HCEC 1CT (cell line): ENCODE measurements at regions not wholly inside any gene's neighbourhood (a gene's known extent, or its start where the extent isn't known, plus 50 kb on each side); places are given as distances from the start of the nearest gene placed in this dataset.

Source experiments
- DNase-seq: peaks from one replicate; pipeline ENCODE4 v3.0.0-alpha.2; 2017

GRCh38 chrX:116226665-116227484 lies 56.3 kb downstream of the AGTR2 start:
- DNase-seq = no peak

DNA sequence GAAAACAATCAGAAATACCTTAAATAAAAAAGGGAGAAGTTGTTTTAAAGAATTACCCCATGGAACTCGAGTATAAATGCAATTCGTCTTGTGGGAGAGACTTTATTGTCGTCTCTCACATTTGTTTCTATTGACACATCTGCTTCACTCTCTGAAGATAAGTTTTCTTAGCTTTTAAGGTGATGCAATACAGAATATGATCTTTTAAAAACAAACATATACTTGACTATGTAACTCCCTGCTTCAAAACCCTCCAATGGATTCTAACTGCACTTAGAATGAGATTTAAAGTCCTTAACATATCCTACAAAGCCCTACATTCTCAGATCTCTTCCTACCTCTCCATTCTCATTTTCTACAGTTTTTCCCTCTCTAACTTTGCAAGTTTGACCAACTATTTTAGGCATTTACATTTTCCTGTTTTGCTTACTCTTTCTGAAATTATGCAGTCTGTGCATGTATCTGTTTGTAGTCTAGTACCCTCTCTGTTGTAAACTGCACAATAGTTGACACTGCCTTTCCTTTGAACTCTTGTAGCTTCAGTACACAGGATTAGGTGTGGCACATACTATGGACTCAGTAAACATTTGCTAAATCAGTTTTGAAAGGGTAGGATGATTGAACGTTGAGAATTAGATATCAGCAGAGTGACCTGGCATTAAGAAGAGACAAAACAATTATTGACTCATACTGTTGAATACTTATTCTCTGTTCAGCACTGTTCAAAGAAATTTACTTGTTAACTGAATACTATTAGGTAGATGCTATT lies 59.8 kb downstream of the AGTR2 start:
- peak; percentile 0 for DNase-seq

GRCh38 chrX:116232833-116233232 lies 62.3 kb downstream of the AGTR2 start:
- peak; percentile 77 for DNase-seq

DNA sequence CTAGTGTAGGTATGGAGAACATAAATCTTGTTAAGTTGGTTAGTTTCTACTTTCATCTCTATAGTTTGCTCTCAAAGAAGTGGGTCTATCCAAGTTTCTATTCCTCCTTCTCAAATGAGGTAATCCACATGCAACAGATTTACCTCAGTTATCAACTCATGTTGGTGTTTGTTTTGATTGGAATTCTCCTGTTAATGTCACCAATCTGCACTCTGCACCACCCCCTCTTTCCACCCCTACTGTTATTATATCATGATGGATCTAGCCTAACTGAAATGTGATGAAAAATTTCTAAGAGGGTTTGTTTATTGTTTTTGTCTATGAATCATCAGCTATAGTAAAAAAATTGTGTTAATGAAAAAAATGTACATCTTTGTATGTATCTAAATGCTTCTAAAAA lies 66.1 kb downstream of the AGTR2 start:
- peak; percentile 36 for DNase-seq

GRCh38 chrX:116238093-116238492 lies 67.5 kb downstream of the AGTR2 start:
- no peak for DNase-seq

DNA sequence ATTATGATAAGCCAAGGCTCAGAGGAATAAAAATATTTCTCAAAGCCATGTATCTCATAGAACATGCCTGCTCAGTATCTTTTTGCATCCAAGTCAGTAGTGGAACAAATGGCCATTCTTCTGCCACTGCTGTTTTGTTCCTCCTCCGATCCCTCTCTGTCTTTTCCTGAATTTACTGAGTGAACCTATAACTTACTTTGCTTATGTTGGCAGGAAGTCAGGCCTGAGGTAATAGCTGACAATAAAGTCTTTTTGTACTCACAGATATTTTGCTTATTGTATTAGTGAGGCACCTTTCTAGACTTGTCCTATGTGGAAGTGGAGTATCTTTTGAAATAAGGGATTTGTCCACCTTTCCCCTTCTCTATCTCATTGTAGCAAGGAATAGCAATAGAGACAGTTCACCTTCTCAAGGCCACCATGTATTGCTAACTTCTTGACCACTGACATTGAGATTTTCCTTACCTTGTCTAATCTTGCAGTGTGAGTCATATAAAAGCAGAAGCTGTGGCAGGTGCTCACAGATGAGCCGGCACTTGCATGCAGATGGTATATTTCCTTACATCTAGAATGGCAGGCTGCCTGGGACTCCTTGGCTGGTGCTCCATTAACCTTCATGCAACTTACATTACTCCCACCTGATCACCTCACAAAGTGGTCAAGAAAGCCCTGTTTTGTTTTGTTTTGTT lies 68.2 kb downstream of the AGTR2 start:
- no peak for DNase-seq

DNA sequence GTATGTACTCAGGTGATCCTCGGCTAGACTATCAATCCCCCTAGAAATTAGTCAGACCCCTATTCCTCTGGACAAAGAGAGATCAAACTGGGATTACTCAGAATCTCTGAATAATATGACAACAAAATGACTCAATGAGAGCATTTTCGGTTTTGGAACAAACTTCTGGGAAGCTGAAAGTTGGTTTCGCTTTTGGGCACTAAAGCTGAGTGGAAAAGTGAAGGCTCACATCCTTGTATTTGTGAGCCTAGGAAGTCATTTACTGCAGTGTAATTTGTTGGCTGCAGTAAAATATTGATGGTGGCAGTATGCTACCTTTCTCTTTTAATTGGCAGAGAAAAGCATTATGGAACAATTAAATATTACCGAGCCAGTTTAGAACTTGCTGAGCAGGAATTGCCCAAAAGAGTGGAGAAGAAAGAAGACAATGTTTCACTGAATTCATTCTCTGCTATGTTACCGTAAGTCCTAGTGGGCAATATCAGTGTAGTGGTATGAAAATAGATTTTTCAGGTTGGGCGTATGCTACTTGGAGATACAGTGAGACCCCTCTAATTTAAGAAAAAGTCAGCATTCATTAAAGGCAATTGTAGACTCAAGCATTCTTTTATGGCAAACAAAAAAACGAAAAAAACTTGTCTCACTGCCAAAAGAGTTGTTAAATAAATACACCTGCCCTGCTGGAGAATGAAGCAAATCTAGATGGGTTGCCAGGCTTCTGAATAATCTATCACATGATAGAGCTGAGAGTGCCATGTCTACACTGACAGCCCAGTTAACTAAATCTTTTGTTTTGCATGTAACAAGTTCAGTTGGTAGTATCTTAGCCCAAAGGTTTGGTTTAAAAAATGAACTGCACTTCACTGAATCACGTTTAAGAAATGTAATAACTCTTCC lies 69.6 kb downstream of the AGTR2 start:
- peak; percentile 38 for DNase-seq

- no peak for DNase-seq
Measured at GRCh38 chrX:116241001-116241400, 70.5 kb downstream of the AGTR2 start.

DNA sequence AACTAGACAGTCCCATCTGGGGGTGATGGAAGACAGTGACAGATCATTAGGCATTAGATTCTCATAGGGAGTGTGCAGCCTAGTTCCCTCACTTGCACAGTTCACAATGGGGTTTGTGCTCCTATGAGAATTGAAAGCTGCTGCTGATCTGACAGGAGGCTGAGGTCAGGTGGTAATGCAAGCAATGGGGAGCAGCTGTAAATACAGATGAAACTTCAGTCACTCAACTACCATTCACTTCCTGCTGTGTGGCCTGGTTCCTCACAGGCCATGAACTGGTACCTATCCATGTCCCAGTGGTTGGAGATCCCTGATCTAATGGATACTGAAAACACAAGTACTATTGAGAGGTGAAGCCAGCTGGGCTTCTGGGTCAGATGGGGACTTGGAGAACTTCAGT lies 72.5 kb downstream of the AGTR2 start:
- no peak for DNase-seq

DNA sequence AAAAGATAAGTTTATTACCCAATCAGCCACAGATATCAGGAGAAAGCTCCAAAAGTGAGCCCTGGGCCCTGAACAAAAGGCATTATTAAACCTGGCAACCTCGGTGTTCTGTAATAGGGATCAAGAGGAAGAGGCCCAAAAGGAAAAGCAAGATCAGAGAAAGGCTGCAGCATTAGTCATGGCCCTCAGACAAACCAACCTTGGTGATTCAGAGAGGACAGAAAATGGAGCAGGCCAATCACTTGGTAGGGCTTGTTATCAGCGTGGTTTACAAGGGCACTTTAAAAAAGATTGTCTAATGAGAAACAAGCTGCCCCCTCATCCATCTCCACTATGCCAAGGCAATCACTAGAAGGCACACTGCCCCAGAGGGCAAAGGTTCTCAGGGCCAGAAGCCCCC lies 75.7 kb downstream of the AGTR2 start:
- no peak for DNase-seq

DNA sequence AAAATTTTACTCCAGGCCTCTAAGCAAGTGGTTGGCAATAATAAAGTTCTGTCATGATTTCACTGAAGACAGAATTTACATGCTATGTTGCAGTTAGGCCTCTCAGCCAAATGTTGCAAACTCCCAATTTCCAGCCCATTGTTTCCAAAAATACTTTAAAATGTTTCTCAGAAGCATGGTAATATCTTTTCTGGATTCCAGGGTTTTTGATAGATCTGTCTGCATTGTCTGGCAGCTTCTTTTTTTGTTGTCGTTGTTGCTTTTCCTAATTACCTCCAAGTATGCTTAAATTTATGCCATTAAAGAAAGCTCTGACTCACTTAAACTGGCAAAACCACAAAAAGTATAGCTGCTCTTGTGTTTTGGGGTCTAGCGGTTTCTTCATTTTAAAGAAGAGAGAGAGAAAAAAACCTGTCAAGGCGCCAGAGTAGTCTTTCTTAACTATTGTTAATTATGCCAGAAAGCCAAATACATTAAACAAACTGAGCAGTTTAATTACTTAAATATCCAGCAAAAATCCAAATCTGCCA lies 97.0 kb downstream of the AGTR2 start:
- DNase-seq = no peak

- DNase-seq = peak; percentile 85
Measured at GRCh38 chrX:116272322-116272721, 101.8 kb downstream of the AGTR2 start.

GRCh38 chrX:116272861-116273260 lies 102.3 kb downstream of the AGTR2 start:
- DNase-seq = no peak

DNA sequence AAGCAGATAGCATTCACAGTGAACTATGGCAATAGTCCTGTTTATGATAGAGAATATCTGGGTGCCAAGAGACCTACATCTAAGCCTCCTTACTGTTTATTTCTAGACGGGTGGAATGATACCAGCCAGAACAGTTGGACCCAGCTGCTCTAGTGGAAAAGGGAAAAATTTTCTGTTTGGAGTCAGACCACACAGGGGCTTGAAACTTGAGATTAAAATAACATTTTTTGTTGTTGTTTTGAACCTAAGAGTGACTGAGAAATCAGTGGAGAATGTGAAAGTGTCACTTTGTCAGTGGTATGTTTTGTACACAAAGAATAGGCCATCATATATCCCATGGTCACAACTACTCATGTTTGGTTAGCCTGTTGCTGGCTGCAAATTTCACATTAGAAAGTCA lies 105.7 kb downstream of the AGTR2 start:
- DNase-seq = no peak

- no peak for DNase-seq
Measured at GRCh38 chrX:116277351-116278225, 107.0 kb downstream of the AGTR2 start.

- DNase-seq = no peak
Measured at GRCh38 chrX:116278826-116279225, 108.3 kb downstream of the AGTR2 start.

- no peak for DNase-seq
Measured at GRCh38 chrX:116281106-116281505, 110.6 kb downstream of the AGTR2 start.

- no peak for DNase-seq
Measured at GRCh38 chrX:116282751-116283150, 112.2 kb downstream of the AGTR2 start.

DNA sequence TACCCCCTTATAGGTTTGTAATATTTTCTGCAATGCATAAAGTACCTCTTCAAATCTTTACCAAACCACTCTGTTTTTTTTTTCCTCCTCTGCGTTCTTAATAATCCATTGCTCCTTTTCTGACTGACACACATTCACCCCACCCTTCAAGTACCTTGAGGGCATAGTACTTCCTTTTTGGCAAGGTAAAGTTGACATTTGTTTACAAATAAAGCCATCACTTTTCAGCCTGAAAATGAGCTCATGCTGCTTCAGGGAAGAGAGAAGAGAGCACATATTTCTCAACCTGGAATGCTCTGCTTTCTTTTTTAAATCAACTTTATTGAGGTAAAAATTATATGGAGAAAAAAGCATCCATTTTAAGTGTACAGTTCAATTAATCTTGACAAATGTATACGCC lies 113.9 kb downstream of the AGTR2 start:
- no peak for DNase-seq

DNA sequence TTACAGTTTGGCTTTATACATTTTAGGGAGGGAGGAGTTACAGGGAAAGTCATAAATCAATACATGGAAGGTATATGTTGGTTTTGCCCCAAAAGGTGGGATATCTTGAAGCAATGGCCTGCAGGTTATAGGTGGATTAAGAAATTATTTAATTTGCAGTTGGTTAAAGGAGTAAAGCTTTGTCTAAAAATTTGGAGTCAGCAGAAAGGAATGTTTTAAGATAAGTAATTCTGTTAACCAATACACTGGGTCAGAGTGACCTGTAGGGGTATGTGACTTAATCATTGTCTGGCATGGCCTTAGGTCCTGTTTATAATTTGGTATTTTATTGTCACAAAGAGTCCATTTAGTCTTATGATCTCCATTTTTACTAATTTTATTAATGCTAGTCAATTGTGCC lies 115.0 kb downstream of the AGTR2 start:
- DNase-seq = no peak

DNA sequence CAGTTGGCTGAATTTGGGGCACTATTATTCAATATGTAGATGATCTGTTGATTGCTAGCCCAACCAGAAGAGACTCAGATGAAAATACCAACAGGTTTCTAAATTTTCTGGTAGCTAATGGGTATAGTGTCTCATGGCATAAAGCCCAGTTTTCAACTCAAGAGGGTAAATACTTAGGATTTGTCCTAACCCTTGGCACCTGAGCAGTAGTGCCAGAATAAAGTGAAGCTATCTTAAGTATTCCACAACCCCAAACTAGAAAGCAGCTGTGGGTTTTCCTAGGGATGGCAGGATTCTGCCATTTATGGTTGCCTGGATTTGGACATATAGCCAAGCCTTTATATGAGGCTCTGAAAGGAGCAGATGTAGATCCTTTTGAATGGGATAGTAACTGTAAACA lies 119.0 kb downstream of the AGTR2 start:
- DNase-seq = no peak
